Ramos (cell line): ENCODE measurements at regions not wholly inside any gene's neighbourhood (a gene's known extent, or its start where the extent isn't known, plus 50 kb on each side); places are given as distances from the start of the nearest gene placed in this dataset.

ENCODE experiments used
- in situ Hi-C: fragments of 300-500 bp; cut with MboI; formaldehyde crosslinking; loops from one replicate; pipeline ENCODE4 v1.14.3; 2022; ENCODE audit warnings: low sequenced_read_pairs; ENCODE audit not compliant: unreplicated experiment

- in situ Hi-C loops = no loop called here
Observed at GRCh38 chr1:69376408-69376807, 191.3 kb upstream of the LRRC7 start.

GRCh38 chr1:69377507-69377906, 190.2 kb upstream of the LRRC7 start:
- in situ Hi-C loops = no loop called here

GRCh38 chr1:69388044-69388443, 179.7 kb upstream of the LRRC7 start:
- in situ Hi-C loops = no loop called here

- in situ Hi-C loops = no loop called here
Observed at GRCh38 chr1:69400128-69400527, 167.6 kb upstream of the LRRC7 start.

GRCh38 chr1:69401879-69402278, 165.8 kb upstream of the LRRC7 start:
- in situ Hi-C loops = no loop called here

- in situ Hi-C loops = no loop called here
Observed at GRCh38 chr1:69403756-69404320, 163.9 kb upstream of the LRRC7 start.

GRCh38 chr1:69404486-69404885, 163.2 kb upstream of the LRRC7 start:
- in situ Hi-C loops = no loop called here

- in situ Hi-C loops = no loop called here
Observed at GRCh38 chr1:69406244-69406643, 161.5 kb upstream of the LRRC7 start.

GRCh38 chr1:69409731-69410456, 157.8 kb upstream of the LRRC7 start:
- in situ Hi-C loops = no loop called here

- in situ Hi-C loops = no loop called here
Observed at GRCh38 chr1:69410457-69410850, 157.3 kb upstream of the LRRC7 start.

- in situ Hi-C loops = no loop called here
Observed at GRCh38 chr1:69410893-69411292, 156.8 kb upstream of the LRRC7 start.

- in situ Hi-C loops = no loop called here
Observed at GRCh38 chr1:69411617-69412016, 156.1 kb upstream of the LRRC7 start.

- in situ Hi-C loops = no loop called here
Observed at GRCh38 chr1:69413129-69413528, 154.6 kb upstream of the LRRC7 start.

- in situ Hi-C loops = no loop called here
Observed at GRCh38 chr1:69414574-69414973, 153.1 kb upstream of the LRRC7 start.

- in situ Hi-C loops = no loop called here
Observed at GRCh38 chr1:69421286-69421685, 146.4 kb upstream of the LRRC7 start.

GRCh38 chr1:69425871-69426270, 141.9 kb upstream of the LRRC7 start:
- in situ Hi-C loops = no loop called here

- in situ Hi-C loops = no loop called here
Observed at GRCh38 chr1:69426401-69426800, 141.3 kb upstream of the LRRC7 start.

- in situ Hi-C loops = no loop called here
Observed at GRCh38 chr1:69433073-69433472, 134.6 kb upstream of the LRRC7 start.

GRCh38 chr1:69436151-69436550, 131.6 kb upstream of the LRRC7 start:
- in situ Hi-C loops = no loop called here

GRCh38 chr1:69438056-69438795, 129.5 kb upstream of the LRRC7 start:
- in situ Hi-C loops = no loop called here

- in situ Hi-C loops = no loop called here
Observed at GRCh38 chr1:69441496-69441895, 126.2 kb upstream of the LRRC7 start.

- in situ Hi-C loops = no loop called here
Observed at GRCh38 chr1:69451196-69451595, 116.5 kb upstream of the LRRC7 start.
